ENCODE measurements at regions not wholly inside any gene's neighbourhood (a gene's known extent, or its start where the extent isn't known, plus 50 kb on each side); places are given as distances from the start of the nearest gene placed in this dataset.
A peak's percentile ranks its signal among the peaks of the same experiment; 100 is the strongest.
"Not testable (repeated sequence)": the region's sequence is repeated elsewhere in the genome, so short reads cannot be mapped to it uniquely, and the experiment has no call there.

GRCh38 chr12:126897778-126898177, 1369.2 kb upstream of the TMEM132C start:
- DNase-seq, result no peak

- DNase-seq, result no peak
These were observed 1368.4 kb upstream of the TMEM132C start for GRCh38 chr12:126898562-126898961.

- peak; percentile 29 for DNase-seq
These were observed 1366.8 kb upstream of the TMEM132C start for GRCh38 chr12:126899926-126900792.

GRCh38 chr12:126903027-126903876, 1363.7 kb upstream of the TMEM132C start:
- DNase-seq, result no peak

- DNase-seq, result no peak
These were observed 1361.2 kb upstream of the TMEM132C start for GRCh38 chr12:126905752-126906151.

- no peak for DNase-seq
These were observed 1358.8 kb upstream of the TMEM132C start for GRCh38 chr12:126907900-126908764.

DNA sequence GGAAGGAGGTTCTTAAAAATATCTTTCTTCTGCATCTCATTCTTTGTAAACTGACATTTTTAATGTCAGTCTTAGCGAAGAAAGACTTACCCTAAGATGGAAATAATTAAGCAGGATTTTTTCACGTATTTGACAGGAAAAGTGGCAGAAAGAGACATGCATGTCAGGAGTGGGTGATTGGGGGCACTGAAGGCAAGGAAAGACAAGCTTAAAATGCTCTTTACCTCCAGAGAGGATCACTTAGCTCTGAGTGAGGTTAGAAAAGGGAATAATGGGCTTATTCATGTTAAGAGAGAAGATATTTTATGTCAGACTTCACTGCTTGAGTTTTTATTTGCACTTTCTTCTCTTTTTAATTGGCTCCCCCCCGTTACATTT, 1358.2 kb upstream of the TMEM132C start:
- no peak for DNase-seq

DNA sequence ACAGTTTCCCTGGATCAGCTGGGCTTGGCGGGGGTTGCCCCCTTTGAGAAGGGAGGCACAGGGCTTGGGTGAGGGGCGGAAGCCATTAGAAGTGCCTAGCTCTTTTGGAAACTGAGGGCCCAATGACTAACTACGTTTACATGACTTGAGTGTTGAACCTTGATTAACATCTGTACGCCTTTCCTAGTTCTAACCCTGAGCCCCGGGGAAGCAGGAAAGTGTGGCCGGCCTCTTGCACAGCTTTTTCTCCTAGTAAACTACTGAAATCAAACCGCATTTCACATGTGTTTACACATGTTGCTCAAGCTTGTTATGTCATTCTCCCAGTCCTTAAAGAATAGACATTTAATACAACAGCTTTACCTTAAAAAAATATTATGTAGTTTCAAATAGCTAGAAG, 1356.4 kb upstream of the TMEM132C start:
- no peak for DNase-seq

- DNase-seq, result no peak
These were observed 1354.9 kb upstream of the TMEM132C start for GRCh38 chr12:126912111-126912510.

DNA sequence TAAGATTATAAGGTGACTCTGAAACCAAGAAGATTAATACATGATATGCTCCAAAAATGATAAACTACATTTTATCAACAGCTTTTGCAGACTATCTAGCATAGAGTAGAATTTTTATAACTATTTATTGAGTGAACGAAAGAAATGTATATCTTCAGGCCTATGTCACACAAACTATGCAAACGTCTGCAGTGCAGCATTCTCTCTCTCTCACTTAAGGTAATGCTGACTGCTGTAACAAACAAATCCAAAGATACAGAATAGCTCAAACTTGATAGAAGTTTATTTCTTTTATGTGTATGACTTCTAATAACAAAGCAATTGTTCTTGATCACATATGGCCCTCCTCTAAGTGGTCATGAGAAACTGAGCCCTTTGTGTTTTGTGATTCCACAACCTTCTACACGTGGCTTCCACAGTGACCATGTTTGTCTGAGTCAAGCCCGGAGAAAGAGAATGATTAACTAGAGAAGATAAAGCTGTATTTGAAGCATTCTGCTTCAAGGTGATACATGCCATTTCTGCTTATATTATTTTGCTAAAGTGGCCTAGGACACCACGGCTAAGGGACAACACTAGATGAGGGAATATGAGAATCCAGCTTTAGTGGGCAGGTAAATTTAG, 1352.7 kb upstream of the TMEM132C start:
- no peak for DNase-seq

DNA sequence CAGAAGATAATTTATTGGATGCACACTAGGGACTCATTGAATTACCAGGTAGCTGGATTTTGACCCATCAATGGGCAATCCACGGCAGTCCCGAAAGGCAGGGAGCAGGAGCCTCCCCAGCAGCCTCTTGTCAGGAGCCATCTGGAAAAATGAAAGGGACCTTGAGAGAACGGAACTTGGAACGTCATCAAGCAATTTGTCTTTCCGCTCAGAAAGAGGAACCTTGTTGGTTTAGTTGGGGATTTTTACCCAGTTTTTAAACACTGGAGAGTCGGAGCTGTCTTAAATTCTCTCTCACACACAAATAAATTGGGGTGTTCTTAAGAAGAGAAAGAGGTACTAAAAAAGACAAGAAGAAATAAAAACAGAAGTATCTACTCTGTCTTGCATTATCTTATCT, 1351.7 kb upstream of the TMEM132C start:
- DNase-seq, result no peak

DNA sequence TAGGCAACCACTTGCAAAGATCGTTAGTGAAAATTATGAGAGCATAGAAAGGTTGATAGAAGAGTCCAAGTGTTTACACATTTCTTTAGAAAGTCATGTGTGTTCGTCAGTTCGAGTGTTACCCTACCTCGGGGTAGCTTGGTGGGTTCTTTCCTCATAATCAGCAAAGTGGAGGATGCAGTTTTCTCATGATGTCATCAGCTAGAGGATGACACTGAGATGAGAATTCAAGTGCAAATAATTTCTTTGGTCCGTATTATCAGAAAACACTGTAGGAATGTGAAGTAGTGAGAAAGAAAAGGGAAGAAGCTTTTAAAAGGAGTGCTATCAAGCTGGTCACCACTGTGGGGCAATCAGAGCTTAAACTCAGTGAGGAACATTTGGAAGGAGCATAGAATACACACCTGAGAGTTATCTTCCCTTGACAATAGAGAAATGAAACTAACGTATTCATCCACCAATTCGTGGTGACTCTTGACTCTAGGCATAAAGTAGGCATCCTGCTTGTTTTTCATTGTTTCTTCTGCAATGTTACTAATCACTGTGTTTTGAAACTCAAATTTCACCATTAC, 1340.9 kb upstream of the TMEM132C start:
- no peak for DNase-seq

- DNase-seq, result no peak
These were observed 1336.7 kb upstream of the TMEM132C start for GRCh38 chr12:126930234-126930633.

- DNase-seq, result no peak
These were observed 1334.8 kb upstream of the TMEM132C start for GRCh38 chr12:126932156-126932555.

DNA sequence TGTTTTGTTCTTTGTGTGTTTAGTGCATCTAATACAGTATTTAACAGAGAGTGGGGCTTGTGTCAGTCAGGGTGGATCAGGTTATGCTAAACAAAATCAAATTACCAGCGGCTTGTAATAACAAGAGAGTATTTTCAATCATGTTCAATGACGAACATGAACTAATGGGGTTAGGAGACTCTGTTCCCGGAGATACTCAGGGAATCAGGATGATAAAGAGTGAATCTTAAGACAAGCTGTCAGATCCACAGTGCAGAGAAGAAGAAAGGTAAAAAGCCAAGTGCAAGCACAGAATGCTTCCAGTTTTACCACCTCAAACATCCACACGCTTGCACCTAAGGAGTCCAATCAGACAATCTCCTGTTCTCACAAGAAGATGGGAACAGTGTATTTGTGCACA, 1331.5 kb upstream of the TMEM132C start:
- DNase-seq, result no peak

DNA sequence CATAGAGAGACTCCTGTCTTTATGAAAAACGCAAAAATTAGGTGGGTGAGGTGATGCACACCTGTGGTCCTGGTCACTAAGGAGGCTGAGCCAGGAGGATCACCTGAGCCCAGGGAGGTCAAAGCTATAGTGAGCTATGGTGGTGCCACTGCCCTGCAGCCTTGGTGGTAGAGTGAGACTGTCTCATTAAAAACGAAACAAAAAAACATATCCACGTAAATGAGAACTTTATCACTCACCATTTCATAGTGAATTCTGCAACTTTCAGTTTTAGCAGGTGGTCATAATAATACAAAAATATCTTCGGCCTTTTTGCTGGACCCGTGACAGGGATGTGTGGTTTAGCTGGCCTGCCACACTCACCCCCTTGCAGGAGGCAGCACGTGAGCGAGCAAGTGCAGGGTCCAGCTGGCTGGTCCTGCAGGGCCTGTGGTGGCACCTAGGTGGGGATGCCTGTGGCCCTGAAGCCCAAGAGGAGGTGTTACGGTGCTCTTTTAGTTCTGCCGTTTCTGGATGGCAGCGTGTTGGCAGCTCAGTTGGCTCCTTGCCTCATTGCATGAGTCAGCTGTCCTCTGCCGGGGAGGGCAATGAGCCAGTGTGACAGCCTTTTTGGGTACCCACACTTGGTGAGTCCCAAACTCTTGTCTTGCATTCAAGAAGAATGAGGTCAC, 1330.7 kb upstream of the TMEM132C start:
- no peak for DNase-seq

GRCh38 chr12:126937431-126937830, 1329.5 kb upstream of the TMEM132C start:
- DNase-seq, result no peak

- DNase-seq, result no peak
These were observed 1322.3 kb upstream of the TMEM132C start for GRCh38 chr12:126944684-126945083.

GRCh38 chr12:126946958-126947357, 1320.0 kb upstream of the TMEM132C start:
- not testable (repeated sequence) for DNase-seq

DNA sequence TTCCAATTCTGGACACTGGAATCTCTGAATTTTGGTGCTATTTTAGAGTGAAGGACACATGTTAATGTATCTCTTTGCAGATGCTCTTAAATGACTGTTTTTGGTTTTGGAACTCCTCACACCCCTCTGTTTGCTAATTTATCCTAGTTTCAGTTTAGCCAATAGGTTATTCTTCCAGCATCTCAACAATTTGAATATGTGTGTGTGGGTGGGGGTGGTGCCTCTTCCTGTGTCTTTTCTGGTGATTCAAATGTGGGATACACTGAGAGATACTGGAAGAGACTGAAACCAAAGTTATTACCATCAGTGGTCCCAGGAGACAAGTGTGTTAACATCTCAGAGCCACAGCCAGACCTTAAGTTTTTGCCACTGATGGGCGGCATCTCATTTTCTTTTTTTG, 1317.4 kb upstream of the TMEM132C start:
- DNase-seq, result no peak

DNA sequence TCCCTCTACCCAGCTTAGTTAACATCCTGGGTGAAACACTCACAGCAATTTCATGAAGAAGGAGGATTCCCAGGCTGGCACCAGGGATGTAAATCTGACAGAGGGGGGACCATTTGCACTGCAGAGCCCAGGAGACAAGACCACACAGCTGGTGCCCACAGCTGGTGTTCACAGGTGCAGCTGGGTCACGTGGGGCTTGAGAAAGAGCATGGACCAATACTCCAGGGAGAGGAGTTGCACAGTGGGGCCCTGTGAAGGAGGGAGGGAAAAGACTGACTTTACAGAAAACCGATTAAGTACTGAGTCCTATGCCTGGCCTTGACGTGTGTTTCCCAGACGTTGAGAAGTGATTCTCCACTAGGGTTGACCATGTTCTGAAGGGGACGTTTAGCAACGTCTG, 1316.7 kb upstream of the TMEM132C start:
- no peak for DNase-seq

Data from NCI-H1105 (cell line).